ENCODE measurements at regions not wholly inside any gene's neighbourhood (a gene's known extent, or its start where the extent isn't known, plus 50 kb on each side); places are given as distances from the start of the nearest gene placed in this dataset.

DNA sequence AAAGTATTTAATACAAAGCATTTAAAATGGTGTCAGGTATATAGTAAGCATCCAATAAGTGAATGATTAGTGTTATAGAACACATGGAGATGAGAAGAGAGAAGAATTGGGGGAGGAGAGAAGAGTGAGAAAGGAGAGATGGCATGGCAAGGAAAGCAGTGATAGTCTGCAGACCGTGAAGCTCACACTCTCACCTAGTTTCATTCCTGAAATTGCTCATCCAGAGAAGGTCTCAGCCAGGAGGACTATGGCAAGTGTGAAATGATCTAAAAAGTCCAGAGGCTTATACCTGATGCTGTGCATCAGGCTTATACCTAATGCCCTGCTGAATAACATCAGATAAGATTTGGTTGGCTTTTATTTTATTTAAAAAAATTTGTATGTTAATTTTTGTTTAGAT, 351.6 kb upstream of the KLF12 start:
- Histone ChIP-seq H3K4me1 (ENCODE audit: insufficient read depth) (no peaks in the 10 kb centered on the region), H3K9me3 (no peaks in the 10 kb centered on the region), H3K27ac (no peak overlapping the region), H3K36me3 (no peaks in the 10 kb centered on the region), H3K27me3 (no peaks in the 10 kb centered on the region), H3K4me3 (no peak overlapping the region)
- no peak for DNase-seq
- intact Hi-C loops (cut with DNase I), result no loop called here
- TF ChIP-seq, protein P1, sequence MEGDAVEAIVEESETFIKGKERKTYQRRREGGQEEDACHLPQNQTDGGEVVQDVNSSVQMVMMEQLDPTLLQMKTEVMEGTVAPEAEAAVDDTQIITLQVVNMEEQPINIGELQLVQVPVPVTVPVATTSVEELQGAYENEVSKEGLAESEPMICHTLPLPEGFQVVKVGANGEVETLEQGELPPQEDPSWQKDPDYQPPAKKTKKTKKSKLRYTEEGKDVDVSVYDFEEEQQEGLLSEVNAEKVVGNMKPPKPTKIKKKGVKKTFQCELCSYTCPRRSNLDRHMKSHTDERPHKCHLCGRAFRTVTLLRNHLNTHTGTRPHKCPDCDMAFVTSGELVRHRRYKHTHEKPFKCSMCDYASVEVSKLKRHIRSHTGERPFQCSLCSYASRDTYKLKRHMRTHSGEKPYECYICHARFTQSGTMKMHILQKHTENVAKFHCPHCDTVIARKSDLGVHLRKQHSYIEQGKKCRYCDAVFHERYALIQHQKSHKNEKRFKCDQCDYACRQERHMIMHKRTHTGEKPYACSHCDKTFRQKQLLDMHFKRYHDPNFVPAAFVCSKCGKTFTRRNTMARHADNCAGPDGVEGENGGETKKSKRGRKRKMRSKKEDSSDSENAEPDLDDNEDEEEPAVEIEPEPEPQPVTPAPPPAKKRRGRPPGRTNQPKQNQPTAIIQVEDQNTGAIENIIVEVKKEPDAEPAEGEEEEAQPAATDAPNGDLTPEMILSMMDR (IDR thresholded peaks at IDR 0.05), result no peak
- TF ChIP-seq POLR2A (IDR thresholded peaks at IDR 0.05) (no peak), EP300 (IDR thresholded peaks at IDR 0.05) (no peak)
- 59 to 71% (median 64%) methylated on average over 1 of the region's 1 CpG for WGBS, 3 donors

- no peak for DNase-seq
- Histone ChIP-seq H3K27ac (no peak overlapping the region), H3K36me3 (no peaks in the 10 kb centered on the region), H3K4me3 (no peak overlapping the region), H3K27me3 (no peaks in the 10 kb centered on the region), H3K4me1 (ENCODE audit: insufficient read depth) (no peaks in the 10 kb centered on the region), H3K9me3 (no peaks in the 10 kb centered on the region)
- no peak for TF ChIP-seq EP300 (IDR thresholded peaks at IDR 0.05)
- no peak for TF ChIP-seq POLR2A (IDR thresholded peaks at IDR 0.05)
- TF ChIP-seq, protein P1 (IDR thresholded peaks at IDR 0.05), result no peak
- 66 to 76% (median 75%) methylated on average over 2 of the region's 2 CpGs for WGBS, 3 donors
- intact Hi-C loops (cut with DNase I), result no loop called here
Observed at GRCh38 chr13:74479124-74479523, 344.9 kb upstream of the KLF12 start.

DNA sequence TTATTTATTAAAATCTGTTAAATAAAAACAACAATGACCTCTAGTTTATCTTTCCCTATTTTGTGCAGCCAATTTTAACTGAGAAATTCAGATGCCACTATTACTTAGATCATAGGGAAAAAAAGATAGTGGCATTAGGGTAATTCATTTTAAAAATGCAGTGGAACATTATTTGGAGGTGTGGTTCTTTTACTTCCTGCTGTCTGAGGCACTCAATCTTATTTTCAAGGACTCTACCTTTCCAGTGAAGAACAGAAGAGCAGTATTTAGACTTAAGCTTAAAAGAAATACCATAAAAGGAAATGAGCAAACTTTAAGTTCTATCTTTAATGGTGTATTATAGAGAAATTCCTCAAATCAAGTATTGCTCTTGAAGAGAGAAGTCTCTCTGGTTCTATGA, 342.6 kb upstream of the KLF12 start:
- no peak overlapping the region for H3K4me3 ChIP-seq
- no peaks in the 10 kb centered on the region for H3K9me3 ChIP-seq
- TF ChIP-seq, protein P1 (IDR thresholded peaks at IDR 0.05), result no peak
- no peak for TF ChIP-seq EP300 (IDR thresholded peaks at IDR 0.05)
- TF ChIP-seq POLR2A (IDR thresholded peaks at IDR 0.05), result no peak
- intact Hi-C loops (cut with DNase I), result no loop called here
- H3K27ac ChIP-seq, result no peak overlapping the region
- DNase-seq, result no peak
- no peaks in the 10 kb centered on the region for H3K4me1 ChIP-seq (ENCODE audit: insufficient read depth)
- no peaks in the 10 kb centered on the region for H3K27me3 ChIP-seq
- no peaks in the 10 kb centered on the region for H3K36me3 ChIP-seq

DNA sequence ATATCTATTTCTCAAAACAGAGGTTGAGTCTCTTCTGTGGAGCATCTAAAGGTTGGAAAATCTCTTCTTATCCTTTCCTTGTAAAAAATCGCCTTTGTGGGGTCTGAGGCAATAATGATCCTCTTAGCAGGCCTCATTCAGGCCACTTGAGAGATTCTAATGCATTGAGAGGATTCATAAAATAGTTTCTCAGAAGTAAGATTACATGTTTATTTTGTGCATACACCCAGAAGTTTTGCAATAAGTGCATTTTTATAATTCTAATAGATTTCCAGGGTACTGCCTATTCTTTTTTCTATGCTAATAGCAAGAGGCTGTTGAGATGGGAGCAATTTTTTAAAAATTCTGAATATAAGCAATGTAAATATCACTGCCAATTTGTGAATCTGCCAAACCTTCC, 342.2 kb upstream of the KLF12 start:
- DNase-seq, result no peak
- Histone ChIP-seq H3K4me1 (ENCODE audit: insufficient read depth) (no peaks in the 10 kb centered on the region), H3K27me3 (no peaks in the 10 kb centered on the region), H3K9me3 (no peaks in the 10 kb centered on the region), H3K36me3 (no peaks in the 10 kb centered on the region), H3K27ac (no peak overlapping the region), H3K4me3 (no peak overlapping the region)
- intact Hi-C loops (cut with DNase I), result no loop called here
- TF ChIP-seq EP300 (IDR thresholded peaks at IDR 0.05), result no peak
- TF ChIP-seq, protein P1 (IDR thresholded peaks at IDR 0.05), result no peak
- no peak for TF ChIP-seq POLR2A (IDR thresholded peaks at IDR 0.05)
- WGBS, 3 donors, result 85 to 90% (median 88%) methylated on average over 1 of the region's 1 CpG

DNA sequence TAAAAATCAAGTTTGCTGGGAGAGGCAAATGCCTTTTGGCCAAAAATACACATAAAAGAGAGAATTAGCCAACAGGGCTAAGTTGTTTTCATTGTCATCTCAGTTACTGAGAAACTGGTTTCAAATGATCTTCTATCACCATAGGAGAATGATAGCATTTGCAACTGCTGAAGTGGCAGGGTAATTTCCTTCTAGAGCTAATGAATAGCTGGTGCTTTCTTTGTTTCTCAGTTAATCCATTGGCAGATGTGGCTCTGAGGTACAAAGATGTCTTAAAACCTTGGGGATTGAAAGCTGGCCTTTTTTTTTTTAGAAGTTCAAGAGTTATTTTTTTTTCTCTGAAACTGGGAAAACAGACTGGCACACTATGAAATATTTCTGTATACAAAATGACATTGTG, 332.7 kb upstream of the KLF12 start:
- no peaks in the 10 kb centered on the region for H3K9me3 ChIP-seq
- H3K4me3 ChIP-seq, result no peak overlapping the region
- H3K27me3 ChIP-seq, result no peaks in the 10 kb centered on the region
- H3K27ac ChIP-seq, result no peak overlapping the region
- H3K36me3 ChIP-seq, result no peaks in the 10 kb centered on the region
- DNase-seq, result no peak
- no peaks in the 10 kb centered on the region for H3K4me1 ChIP-seq (ENCODE audit: insufficient read depth)
- no peak for TF ChIP-seq EP300 (IDR thresholded peaks at IDR 0.05)
- TF ChIP-seq, protein P1 (IDR thresholded peaks at IDR 0.05), result no peak
- TF ChIP-seq POLR2A (IDR thresholded peaks at IDR 0.05), result no peak
- intact Hi-C loops (cut with DNase I), result no loop called here

Data from ovary (tissue), 7 donors.